IMR-90 (cell line): ENCODE measurements at regions not wholly inside any gene's neighbourhood (a gene's known extent, or its start where the extent isn't known, plus 50 kb on each side); places are given as distances from the start of the nearest gene placed in this dataset.

ENCODE experiments used
- ATAC-seq: fragments of 200-7000 bp; cut with Tn5 transposase; 2 replicates; pipeline ENCODE4 v1.9.1; 2020; ENCODE audit warnings: low read depth, mild to moderate bottlenecking, moderate library complexity
- BruUV-seq: library from RNA; stranded (reverse); fragments of 400-500 nt; replicated peaks from 2 replicates; lab custom pipeline; 2021; lab: Mats Ljungman, UMichigan
- CTCF ChIA-PET: fragments of 300-600 bp; formaldehyde crosslinking; extraction: SDS; loops from one replicate; lab custom pipeline; 2021; ENCODE audit warnings: antibody characterized with exemption; lab: Yijun Ruan, JAX
- POLR2A ChIA-PET: fragments of 300-600 bp; sonication (Branson Sonifier 250); formaldehyde crosslinking; loops from one replicate; lab custom pipeline; 2022; ENCODE audit warnings: antibody characterized with exemption; ENCODE audit not compliant: unreplicated experiment; lab: Charles Lee
- DNase-seq: peaks from one replicate; pipeline ENCODE4 v3.0.0; 2013
- H2AFZ ChIP-seq: replicated peaks from 2 replicates; pipeline ENCODE3; 2013; ENCODE audit warnings: low read length, mild to moderate bottlenecking; ENCODE audit not compliant: poor library complexity
- H2AK5ac ChIP-seq: 2 replicates; pipeline ENCODE4 v1.6.1; 2013; ENCODE audit warnings: low read depth, low read length, inconsistent platforms
- H2AK9ac ChIP-seq: replicated peaks from 2 replicates; pipeline ENCODE3; 2013; ENCODE audit warnings: mild to moderate bottlenecking, low read depth, low read length, moderate library complexity; ENCODE audit not compliant: poor library complexity
- H2BK120ac ChIP-seq: 2 replicates; pipeline ENCODE4 v1.6.1; 2013; ENCODE audit warnings: low read depth, low read length, inconsistent platforms
- H2BK15ac ChIP-seq: 3 replicates; pipeline ENCODE4 v1.6.1; 2013; ENCODE audit warnings: low read depth, low read length, inconsistent platforms
- H2BK20ac ChIP-seq: 2 replicates; pipeline ENCODE4 v1.6.1; 2013; ENCODE audit warnings: low read depth, mild to moderate bottlenecking, inconsistent platforms, low read length, moderate library complexity
- H2BK5ac ChIP-seq: 2 replicates; pipeline ENCODE4 v1.6.1; 2013; ENCODE audit warnings: mild to moderate bottlenecking, low read depth, low read length, inconsistent platforms; ENCODE audit not compliant: poor library complexity, severe bottlenecking
- H3K14ac ChIP-seq: replicated peaks from 2 replicates; pipeline ENCODE4 v1.6.1; 2013; ENCODE audit warnings: low read depth, low read length, inconsistent platforms
- H3K18ac ChIP-seq: 2 replicates; pipeline ENCODE4 v1.6.1; 2013; ENCODE audit warnings: low read depth, low read length, control low read depth
- H3K23ac ChIP-seq: 2 replicates; pipeline ENCODE4 v1.6.1; 2013; ENCODE audit warnings: low read depth, low read length, inconsistent platforms
- H3K27ac ChIP-seq: 2 replicates; pipeline ENCODE4 v1.5.1; 2013; ENCODE audit warnings: mild to moderate bottlenecking, control low read depth, low read length; ENCODE audit not compliant: insufficient read depth
- H3K27me3 ChIP-seq: 2 replicates; pipeline ENCODE4 v1.6.1; 2013; ENCODE audit warnings: low read length; ENCODE audit not compliant: control insufficient read depth, insufficient read depth
- H3K36me3 ChIP-seq: 2 replicates; pipeline ENCODE4 v1.6.1; 2013; ENCODE audit warnings: low read length, mixed read lengths; ENCODE audit not compliant: control insufficient read depth, insufficient read depth
- H3K4ac ChIP-seq: 2 replicates; pipeline ENCODE4 v1.6.1; 2013; ENCODE audit warnings: low read depth, low read length, inconsistent platforms
- H3K4me1 ChIP-seq: 2 replicates; pipeline ENCODE4 v1.6.1; 2013; ENCODE audit warnings: low read length, mixed read lengths; ENCODE audit not compliant: control insufficient read depth, insufficient read depth
- H3K4me2 ChIP-seq: 2 replicates; pipeline ENCODE4 v1.6.1; 2013; ENCODE audit warnings: low read depth, mild to moderate bottlenecking, control low read depth, low read length, moderate library complexity
- H3K4me3 ChIP-seq: 2 replicates; pipeline ENCODE4 v1.5.1; 2013; ENCODE audit warnings: low read depth, mild to moderate bottlenecking, control low read depth, low read length, moderate library complexity; ENCODE audit not compliant: insufficient read depth
- H3K56ac ChIP-seq: 2 replicates; pipeline ENCODE4 v1.6.1; 2013; ENCODE audit warnings: low read length, inconsistent platforms; ENCODE audit not compliant: insufficient read depth; ENCODE audit errors: extremely low read depth
- H3K79me1 ChIP-seq, 2 experiments: 2 replicates each; pipeline ENCODE4 v1.6.1; 2013; ENCODE audit warnings: low read length in 2 of 2, inconsistent platforms in 1 of 2, low read depth in 1 of 2
- H3K9ac ChIP-seq: 2 replicates; pipeline ENCODE4 v1.6.1; 2013; ENCODE audit warnings: low read depth, low read length, control low read depth
- H3K9me1 ChIP-seq: 2 replicates; pipeline ENCODE4 v1.6.1; 2013; ENCODE audit warnings: low read length, inconsistent platforms; ENCODE audit not compliant: insufficient read depth
- H3K9me3 ChIP-seq: 2 replicates; pipeline ENCODE4 v1.6.1; 2013; ENCODE audit warnings: low read length; ENCODE audit not compliant: control insufficient read depth, insufficient read depth
- H4K20me1 ChIP-seq: 2 replicates; pipeline ENCODE4 v1.6.1; 2013; ENCODE audit warnings: low read length, inconsistent platforms; ENCODE audit not compliant: insufficient read depth
- H4K5ac ChIP-seq: 2 replicates; pipeline ENCODE4 v1.6.1; 2013; ENCODE audit warnings: mild to moderate bottlenecking, low read depth, low read length, control low read depth
- H4K8ac ChIP-seq, 2 experiments: 2 replicates each; pipeline ENCODE4 v1.6.1; 2013; ENCODE audit warnings: low read depth in 2 of 2, low read length in 2 of 2, control low read depth in 1 of 2, inconsistent platforms in 1 of 2
- H4K91ac ChIP-seq: 2 replicates; pipeline ENCODE4 v1.6.1; 2013; ENCODE audit warnings: low read depth, low read length, inconsistent platforms; ENCODE audit not compliant: insufficient read depth
- CEBPB ChIP-seq: IDR thresholded peaks from 2 replicates; pipeline ENCODE4 v1.6.1; 2012; ENCODE audit warnings: low read depth, low read length, improper control_type of control experiment
- CHD1 ChIP-seq: IDR thresholded peaks from 2 replicates; pipeline ENCODE4 v1.6.1; 2012; ENCODE audit warnings: low read depth, low read length, improper control_type of control experiment
- CTCF ChIP-seq: conservative IDR thresholded peaks from 2 replicates; pipeline ENCODE4 v1.5.1; 2012; ENCODE audit warnings: mild to moderate bottlenecking, low read depth, low read length, improper control_type of control experiment
- MAFK ChIP-seq: IDR thresholded peaks from 2 replicates; pipeline ENCODE4 v1.6.1; 2012; ENCODE audit warnings: low read depth, low read length, improper control_type of control experiment
- MXI1 ChIP-seq: IDR thresholded peaks from 2 replicates; pipeline ENCODE4 v1.6.1; 2012; ENCODE audit warnings: low read depth, mild to moderate bottlenecking, low read length, moderate library complexity, borderline replicate concordance
- NFE2L2 ChIP-seq: fragments of 150-350 bp; IDR thresholded peaks from 2 replicates; pipeline ENCODE4 v1.6.1; 2016; ENCODE audit warnings: low read depth, mild to moderate bottlenecking, low read length
- POLR2A ChIP-seq: IDR thresholded peaks from 2 replicates; pipeline ENCODE4 v1.6.1; 2012; ENCODE audit warnings: mild to moderate bottlenecking, low read depth, low read length
- RCOR1 ChIP-seq: IDR thresholded peaks from 2 replicates; pipeline ENCODE4 v1.6.1; 2012; ENCODE audit warnings: mild to moderate bottlenecking, low read length, improper control_type of control experiment; ENCODE audit not compliant: insufficient replicate concordance
- RFX5 ChIP-seq: IDR thresholded peaks from 2 replicates; pipeline ENCODE4 v1.8.0; 2012; ENCODE audit warnings: low read depth, mild to moderate bottlenecking, low read length, moderate library complexity
- SMC3 ChIP-seq: fragments of 150-350 bp; IDR thresholded peaks from 2 replicates; pipeline ENCODE4 v1.6.1; 2016; ENCODE audit warnings: low read depth, mild to moderate bottlenecking, antibody characterized with exemption, low read length, moderate library complexity
- USF2 ChIP-seq: fragments of 150-350 bp; IDR thresholded peaks from 2 replicates; pipeline ENCODE4 v1.6.1; 2017; ENCODE audit warnings: mild to moderate bottlenecking, antibody characterized with exemption, low read length, low read depth
- WGBS, 2 experiments: methylation state at CpG; one replicate each; pipeline versions ENCODE4 v1.1.5 to v1.1.7; 2013; ENCODE audit warnings: missing lambda C conversion rate in 2 of 2; ENCODE audit not compliant: insufficient read length in 1 of 2; ENCODE audit errors: extremely low coverage in 2 of 2; 5-methylcytosine and 5-hydroxymethylcytosine counted together
- dilution Hi-C: fragments of 300-500 bp; cut with HindIII; formaldehyde crosslinking; loops from one replicate; pipeline ENCODE4 v1.14.3; 2018; ENCODE audit warnings: low sequenced_read_pairs; ENCODE audit not compliant: unreplicated experiment
- in situ Hi-C: fragments of 300-500 bp; cut with MboI; formaldehyde crosslinking; loops from 3 replicates; pipeline ENCODE4 v1.14.3; 2019; ENCODE audit warnings: low sequenced_read_pairs, inconsistent platforms, mixed read lengths
- intact Hi-C: fragments of 100-400 bp; cut with micrococcal nuclease; formaldehyde crosslinking; loops from 2 replicates; pipeline ENCODE4 v1.10.0; 2022
- TF ChIP-seq, protein P1 (sequence below): fragments of 150-350 bp; IDR thresholded peaks from 2 replicates; pipeline ENCODE4 v1.6.1; 2016; ENCODE audit warnings: low read depth, mild to moderate bottlenecking, low read length, moderate library complexity, borderline replicate concordance

- H3K4me2 ChIP-seq: no peak overlapping the region
- peaks cover 64% of the 10 kb centered on the region for H3K9me3 ChIP-seq
- ChIA-PET CTCF (no interaction called here), POLR2A (no interaction called here)
- H3K27ac ChIP-seq: no peak overlapping the region
- no peak overlapping the region for H4K5ac ChIP-seq
- no peak overlapping the region for H2AK5ac ChIP-seq
- H2BK15ac ChIP-seq: no peak overlapping the region
- BruUV-seq: no TSS peak
- H2BK120ac ChIP-seq: no peak overlapping the region
- no peak overlapping the region for H4K8ac ChIP-seq
- no peak overlapping the region for H2AK9ac ChIP-seq
- dilution Hi-C loops: no loop called here
- H2BK20ac ChIP-seq: no peak overlapping the region
- no peak overlapping the region for H2AFZ ChIP-seq
- no peaks in the 10 kb centered on the region for H3K4me1 ChIP-seq
- H3K4ac ChIP-seq: no peak overlapping the region
- no peak overlapping the region for H3K18ac ChIP-seq
- H4K91ac ChIP-seq: no peak overlapping the region
- no peak overlapping the region for H3K23ac ChIP-seq
- H3K27me3 ChIP-seq: no peaks in the 10 kb centered on the region
- H3K36me3 ChIP-seq: no peaks in the 10 kb centered on the region
- no peak overlapping the region for H3K4me3 ChIP-seq
- H2BK5ac ChIP-seq: no peak overlapping the region
- ATAC-seq: no peak
- no peak overlapping the region for H3K14ac ChIP-seq
- H3K79me1 ChIP-seq: no peaks in the 10 kb centered on the region
- in situ Hi-C loops: no loop called here
- intact Hi-C loops: no loop called here
- no peaks in the 10 kb centered on the region for H3K9me1 ChIP-seq
- no peak for TF ChIP-seq USF2
- no peak for TF ChIP-seq CHD1
- TF ChIP-seq MAFK: no peak
- no peak for TF ChIP-seq POLR2A
- no peak for TF ChIP-seq RCOR1
- TF ChIP-seq, protein P1, sequence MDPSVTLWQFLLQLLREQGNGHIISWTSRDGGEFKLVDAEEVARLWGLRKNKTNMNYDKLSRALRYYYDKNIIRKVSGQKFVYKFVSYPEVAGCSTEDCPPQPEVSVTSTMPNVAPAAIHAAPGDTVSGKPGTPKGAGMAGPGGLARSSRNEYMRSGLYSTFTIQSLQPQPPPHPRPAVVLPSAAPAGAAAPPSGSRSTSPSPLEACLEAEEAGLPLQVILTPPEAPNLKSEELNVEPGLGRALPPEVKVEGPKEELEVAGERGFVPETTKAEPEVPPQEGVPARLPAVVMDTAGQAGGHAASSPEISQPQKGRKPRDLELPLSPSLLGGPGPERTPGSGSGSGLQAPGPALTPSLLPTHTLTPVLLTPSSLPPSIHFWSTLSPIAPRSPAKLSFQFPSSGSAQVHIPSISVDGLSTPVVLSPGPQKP: no peak
- TF ChIP-seq SMC3: no peak
- no peak for TF ChIP-seq CTCF
- no peak for TF ChIP-seq CEBPB
- TF ChIP-seq RFX5: no peak
- TF ChIP-seq MXI1: no peak
- TF ChIP-seq NFE2L2: no peak
- DNase-seq: no peak
- no peaks in the 10 kb centered on the region for H4K20me1 ChIP-seq
- no CpG with 5 or more reads among the region's 6 CpGs for WGBS, 2 experiments
- no peak overlapping the region for H3K9ac ChIP-seq
- no peak overlapping the region for H3K56ac ChIP-seq
Measured at GRCh38 chr1:5645929-5646328, 346.3 kb downstream of the NPHP4 start.
